COLO668 (cell line): ENCODE measurements at regions not wholly inside any gene's neighbourhood (a gene's known extent, or its start where the extent isn't known, plus 50 kb on each side); places are given as distances from the start of the nearest gene placed in this dataset.

Source experiments
- DNase-seq: peaks from one replicate; lab custom pipeline; 2025; ENCODE audit not compliant: unreplicated experiment; lab: John Stamatoyannopoulos, UW

- DNase-seq: no peak
Measured at GRCh38 chr20:57950764-57951485, 241.1 kb upstream of the PMEPA1 start.

DNA sequence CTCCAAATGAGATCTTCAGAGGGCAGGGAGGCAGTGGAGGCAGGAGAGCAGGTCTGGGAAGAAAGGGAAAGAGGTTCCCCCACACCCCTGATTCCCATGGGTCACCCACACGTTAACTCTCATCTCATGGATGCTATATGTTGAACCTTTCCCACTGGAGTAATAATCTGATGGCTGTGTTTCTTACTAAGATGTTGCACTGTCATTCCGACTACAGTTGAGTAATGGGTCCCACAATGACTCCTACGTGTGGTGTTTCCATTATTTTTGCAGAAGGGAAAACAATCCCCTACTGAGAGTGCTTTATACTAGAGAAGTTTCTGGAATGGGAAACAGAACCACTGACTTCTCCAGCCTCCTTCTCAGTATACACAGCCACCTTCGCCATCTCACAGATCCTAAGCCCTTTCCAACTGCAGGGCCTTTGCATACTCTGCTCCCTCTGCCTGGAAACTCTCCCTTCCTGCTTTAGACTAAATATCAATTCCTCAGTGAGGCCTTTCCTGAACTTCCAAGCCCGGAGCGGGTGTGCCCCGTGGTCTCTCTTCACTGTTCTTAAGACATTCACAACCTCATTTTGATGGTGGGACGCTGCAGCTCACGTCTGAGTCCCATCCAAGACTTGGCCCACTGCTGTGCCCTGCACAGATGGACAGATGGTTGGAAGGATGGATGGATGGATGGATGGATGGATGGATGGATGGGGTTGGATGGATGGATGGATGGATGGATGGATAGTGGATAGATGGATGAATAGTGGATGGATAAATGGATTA lies 238.6 kb upstream of the PMEPA1 start:
- DNase-seq: no peak

GRCh38 chr20:57947421-57948179 lies 237.8 kb upstream of the PMEPA1 start:
- no peak for DNase-seq

DNA sequence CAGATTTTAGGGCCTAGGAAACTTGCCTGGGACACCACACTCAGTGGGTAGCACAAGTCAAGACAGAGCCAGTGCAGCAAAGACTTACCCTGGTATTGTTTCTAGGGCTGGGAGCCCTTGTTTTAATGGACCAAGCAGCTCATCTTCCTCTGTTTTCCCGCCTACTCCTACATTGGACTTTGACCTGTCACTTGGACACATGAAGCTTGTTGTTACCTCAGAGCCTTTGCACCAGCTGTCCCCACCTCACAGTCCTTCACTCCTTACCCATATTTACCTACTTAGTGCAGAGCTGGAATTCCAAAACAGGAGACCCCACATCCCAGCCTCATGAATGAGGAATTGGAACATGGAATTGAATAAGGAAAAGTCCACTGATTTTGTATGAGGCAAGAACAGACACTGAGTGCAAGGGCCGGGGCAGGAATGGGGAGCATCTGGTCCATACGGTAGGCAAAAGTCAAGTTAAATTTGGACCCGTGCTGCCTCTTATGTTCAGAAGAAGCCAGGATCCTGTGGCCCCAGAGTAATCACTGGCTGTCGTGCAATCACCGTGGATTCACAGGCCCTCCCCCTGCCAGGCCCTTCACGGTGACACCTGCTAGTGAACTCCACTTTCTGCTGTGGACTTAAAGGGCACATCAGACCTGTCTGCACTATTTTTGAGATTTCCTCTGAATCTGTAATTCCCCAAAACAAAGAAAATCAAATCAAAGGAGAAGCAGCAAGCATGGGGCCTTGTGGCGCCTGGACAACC lies 236.9 kb upstream of the PMEPA1 start:
- DNase-seq: no peak

DNA sequence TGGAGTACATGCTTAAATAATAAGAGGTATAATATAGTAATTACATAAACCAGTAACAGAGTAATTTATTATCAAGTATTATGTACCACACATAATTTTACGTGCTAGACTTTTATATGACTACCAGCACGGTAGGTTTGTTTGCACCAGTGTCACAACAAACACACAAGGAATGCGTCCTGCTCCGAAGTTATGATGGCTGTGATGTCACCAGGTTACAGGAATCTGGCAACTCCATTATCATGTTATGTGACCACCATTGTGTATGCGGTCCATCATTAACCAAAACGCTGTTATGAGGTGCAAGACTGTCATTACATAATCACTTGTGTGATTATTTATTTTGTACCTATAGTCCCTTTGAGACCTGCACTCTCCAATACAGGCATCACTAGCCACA lies 235.2 kb upstream of the PMEPA1 start:
- DNase-seq: no peak

DNA sequence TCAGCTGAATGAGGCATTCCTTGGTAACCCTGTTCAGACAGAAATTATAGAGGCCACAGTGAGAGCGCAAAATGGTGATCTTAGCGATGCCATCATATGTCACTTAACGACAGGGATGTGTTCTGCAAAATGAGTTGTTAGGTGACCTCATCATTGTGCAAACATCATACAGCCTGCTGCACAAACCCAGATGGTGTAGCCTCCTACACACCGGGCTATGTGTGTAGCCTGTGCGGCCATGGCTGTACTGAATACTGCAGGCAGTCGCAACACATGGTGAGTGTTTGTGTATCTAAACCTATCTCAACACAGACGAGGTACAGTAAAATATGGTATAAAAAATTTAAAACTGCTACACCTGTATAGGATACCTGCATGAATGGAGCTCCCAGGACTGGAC lies 234.1 kb upstream of the PMEPA1 start:
- no peak for DNase-seq

DNA sequence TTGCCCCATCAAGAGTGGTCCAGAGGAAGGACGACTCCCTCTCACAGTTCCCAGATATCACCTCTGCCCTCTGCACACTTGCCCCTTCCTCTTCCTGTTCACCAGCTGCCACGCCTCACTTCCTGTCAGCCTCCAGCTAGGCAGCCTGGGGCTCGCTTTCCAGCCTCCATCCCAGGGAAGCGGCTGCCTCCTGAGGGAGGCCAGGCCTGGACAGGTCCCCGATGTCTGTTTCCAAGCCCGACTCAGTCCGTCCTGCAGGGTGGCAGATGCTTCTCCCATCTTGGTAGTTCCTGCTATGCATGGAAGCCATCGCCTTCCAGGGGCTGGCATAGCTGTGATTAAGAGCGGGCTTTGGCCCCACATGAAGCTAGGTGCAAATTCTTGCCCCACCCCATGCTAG lies 233.5 kb upstream of the PMEPA1 start:
- no peak for DNase-seq

- no peak for DNase-seq
Measured at GRCh38 chr20:57941604-57942381, 232.0 kb upstream of the PMEPA1 start.

DNA sequence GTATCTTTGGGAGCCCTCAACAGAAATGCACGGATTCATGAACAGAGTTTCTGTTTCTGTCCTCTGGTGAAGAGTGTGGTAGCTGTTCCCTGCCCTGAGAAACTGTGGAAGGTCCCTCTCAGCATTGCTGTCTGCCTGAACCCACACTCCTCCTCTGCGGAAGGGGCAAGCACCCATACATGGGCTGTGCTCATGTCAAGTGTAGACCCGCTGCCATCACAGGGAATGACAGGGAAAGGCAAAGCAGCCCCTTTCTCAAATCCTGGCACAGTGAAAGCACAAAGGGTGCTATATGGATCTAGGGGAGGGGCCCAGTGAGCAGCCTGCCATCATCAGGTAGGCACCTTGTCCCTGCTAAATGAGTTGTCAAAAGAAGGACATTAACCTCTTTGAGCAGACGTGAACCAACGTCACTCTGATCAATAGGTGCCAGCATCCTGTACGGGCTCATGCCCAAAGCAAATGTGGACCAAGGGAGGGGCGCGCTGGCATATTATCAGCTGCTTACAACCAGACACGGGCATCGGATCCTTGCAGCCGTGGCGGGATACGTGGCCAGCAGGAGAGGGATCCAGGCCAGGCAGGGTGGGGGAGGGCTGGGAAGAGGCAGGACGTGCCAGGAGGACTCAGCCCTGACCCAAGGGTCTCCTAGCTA lies 231.2 kb upstream of the PMEPA1 start:
- DNase-seq: no peak

DNA sequence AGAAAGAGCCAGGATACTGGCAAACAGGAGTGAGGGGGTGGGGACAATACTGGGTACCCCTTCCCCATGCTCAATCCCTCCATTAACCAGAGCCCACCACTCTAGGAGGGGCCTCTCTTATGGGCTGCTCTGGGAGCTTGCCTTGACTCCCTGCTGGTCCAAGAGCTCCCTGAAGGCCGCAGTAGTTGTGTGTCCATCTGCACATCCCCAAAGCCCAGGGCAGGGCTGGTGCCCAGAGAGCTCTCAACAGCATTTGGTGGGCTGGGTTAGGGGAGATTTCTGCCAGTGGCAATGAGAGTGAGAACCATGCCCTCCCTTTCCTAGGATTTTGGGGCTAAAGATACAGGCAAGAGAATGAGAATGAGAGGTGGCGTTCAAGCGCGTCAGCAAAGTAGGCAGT lies 230.6 kb upstream of the PMEPA1 start:
- no peak for DNase-seq

GRCh38 chr20:57939499-57939898 lies 229.7 kb upstream of the PMEPA1 start:
- DNase-seq: no peak

GRCh38 chr20:57938158-57939108 lies 228.6 kb upstream of the PMEPA1 start:
- no peak for DNase-seq

GRCh38 chr20:57936636-57937385 lies 227.0 kb upstream of the PMEPA1 start:
- DNase-seq: no peak

- DNase-seq: no peak
Measured at GRCh38 chr20:57934913-57935312, 225.1 kb upstream of the PMEPA1 start.

DNA sequence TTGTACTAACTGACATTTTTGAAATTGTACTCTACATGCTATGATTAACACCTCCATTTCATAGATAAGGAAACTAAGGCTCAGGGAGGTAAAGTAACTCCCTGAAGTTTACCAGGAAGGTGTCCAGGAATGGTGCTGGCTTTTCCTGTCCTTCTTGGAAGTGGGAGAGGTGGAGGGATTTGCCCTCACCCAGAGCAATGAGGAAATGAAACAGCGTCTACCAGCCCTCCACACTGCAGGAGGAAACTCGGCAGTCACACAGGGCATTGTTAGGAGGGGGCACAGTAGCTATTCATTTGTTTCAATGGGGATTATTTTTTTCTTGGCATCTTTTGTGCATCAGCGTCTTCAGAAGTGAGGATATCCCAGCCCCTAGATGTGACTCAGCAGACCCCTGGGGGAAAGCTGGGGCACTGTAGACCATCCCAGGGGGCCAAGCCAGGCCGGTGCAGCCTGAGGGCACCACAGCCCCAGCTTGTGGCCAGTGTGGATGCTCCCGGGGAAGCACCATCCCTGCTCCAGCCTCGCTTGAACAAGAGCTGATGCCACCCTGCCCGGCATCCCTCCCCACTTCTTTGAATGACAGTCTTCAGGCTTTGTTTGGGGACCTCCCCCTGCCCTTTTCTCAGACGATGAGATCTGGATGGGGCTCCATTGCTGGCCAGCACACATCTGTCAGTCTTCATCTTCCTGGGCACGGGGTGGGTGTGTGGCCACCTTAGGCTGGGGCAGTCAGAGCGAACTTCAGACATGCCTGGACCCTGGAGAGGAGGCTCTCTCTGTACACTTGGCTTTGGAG lies 224.4 kb upstream of the PMEPA1 start:
- DNase-seq: no peak

DNA sequence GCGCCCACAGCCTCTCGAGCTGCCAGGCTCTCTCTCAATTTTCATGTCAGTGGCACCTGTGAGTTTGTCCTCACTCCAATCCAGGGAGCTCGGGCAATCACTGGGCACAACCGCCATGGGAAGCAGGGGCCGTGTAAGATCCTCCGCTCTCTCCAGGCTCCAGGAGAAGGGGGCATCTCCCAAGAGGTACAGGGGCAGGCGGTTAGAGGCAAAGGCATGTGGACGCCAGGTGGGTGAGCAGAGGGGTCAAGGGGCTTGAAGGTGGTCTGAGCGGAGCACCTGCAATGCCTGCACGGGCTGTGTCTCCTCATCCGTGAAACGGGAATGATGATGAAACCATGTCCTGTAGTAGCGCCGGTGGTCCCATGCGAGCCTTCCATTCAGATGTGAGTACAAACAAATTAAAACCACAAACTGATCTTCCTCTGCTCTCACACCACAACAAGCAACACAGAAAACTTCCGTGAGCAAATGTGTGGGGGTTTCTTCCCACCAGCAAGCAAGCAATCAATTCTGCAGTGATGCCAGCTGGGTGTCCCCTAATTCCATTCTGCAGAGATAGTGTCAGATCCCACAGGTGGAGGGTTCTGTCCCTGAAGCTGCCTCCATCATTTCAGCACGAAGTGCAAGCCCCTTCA lies 222.5 kb upstream of the PMEPA1 start:
- DNase-seq: no peak

- DNase-seq: no peak
Measured at GRCh38 chr20:57930351-57930750, 220.5 kb upstream of the PMEPA1 start.
